HepG2 (cell line): ENCODE measurements at regions not wholly inside any gene's neighbourhood (a gene's known extent, or its start where the extent isn't known, plus 50 kb on each side); places are given as distances from the start of the nearest gene placed in this dataset.

ENCODE experiments used
- ATAC-seq: fragments of 200-7000 bp; cut with Tn5 transposase; 3 replicates; pipeline ENCODE4 v1.9.1; 2020; ENCODE audit warnings: mild to moderate bottlenecking, moderate library complexity
- BruUV-seq: library from RNA; stranded (reverse); fragments of 400-500 nt; replicated peaks from 2 replicates; lab custom pipeline; 2021; lab: Mats Ljungman, UMichigan
- CTCF ChIA-PET: fragments of 300-600 bp; formaldehyde crosslinking; extraction: SDS; loops from one replicate; lab custom pipeline; 2021; ENCODE audit warnings: low total read pairs, inconsistent platforms, low intra/inter-chr PET ratio; lab: Yijun Ruan, JAX
- POLR2A ChIA-PET: fragments of 350-600 bp; sonication (Branson Sonifier 250); formaldehyde crosslinking; loops from one replicate; lab custom pipeline; 2020; ENCODE audit warnings: antibody characterized with exemption, inconsistent platforms; lab: Yijun Ruan, JAX
- DNase-seq: peaks from one replicate; pipeline ENCODE4 v3.0.0-alpha.2; 2015; ENCODE audit warnings: low spot score
- FAIRE-seq: peaks from 3 replicates; lab custom pipeline; 2011; peaks lifted over from hg19 to GRCh38; lab: Jason Lieb, UNC
- H2AFZ ChIP-seq: one replicate; pipeline ENCODE4 v1.6.1; 2011; ENCODE audit warnings: low read length, inconsistent platforms
- H3K27ac ChIP-seq: fragments of 300-600 bp; 3 replicates; pipeline ENCODE4 v1.8.0; 2011; ENCODE audit warnings: mixed run types, mild to moderate bottlenecking, mixed read lengths, low read length, inconsistent platforms; ENCODE audit not compliant: insufficient read depth; ENCODE audit errors: extremely low read length
- H3K27me3 ChIP-seq, 2 experiments: fragments of 200-600 bp in 1 of 2; 2 replicates in 1 of 2; 3 replicates in 1 of 2; pipeline versions ENCODE4 v1.6.0 to v1.8.0; 2011; ENCODE audit warnings: low read length in 2 of 2, mild to moderate bottlenecking in 2 of 2, moderate library complexity in 2 of 2, inconsistent platforms in 1 of 2; ENCODE audit not compliant: insufficient read depth in 2 of 2, control insufficient read depth in 1 of 2
- H3K36me3 ChIP-seq, 2 experiments: fragments of 200-600 bp in 1 of 2; replicated peaks in 1 of 2; 2 replicates in 1 of 2; 3 replicates in 1 of 2; pipeline versions ENCODE4 v1.5.1 to v1.8.0; 2011; ENCODE audit warnings: low read length in 2 of 2, inconsistent platforms in 1 of 2; ENCODE audit not compliant: insufficient read depth in 2 of 2, control insufficient read depth in 1 of 2
- H3K4me1 ChIP-seq: 2 replicates; pipeline ENCODE4 v1.5.1; 2012; ENCODE audit warnings: low read length, inconsistent platforms; ENCODE audit not compliant: insufficient read depth
- H3K4me2 ChIP-seq: 2 replicates; pipeline ENCODE4 v1.6.0; 2011; ENCODE audit warnings: low read depth, low read length, inconsistent platforms
- H3K4me3 ChIP-seq, 3 experiments: fragments of 200-600 bp in 1 of 3; sonication (generic), shearing (Covaris generic) in 1 of 3; replicated peaks in 1 of 3; 2 replicates each; pipeline ENCODE4 v1.5.1; 2011 to 2016; ENCODE audit warnings: low read length in 3 of 3, inconsistent platforms in 2 of 3, low read depth in 2 of 3, mild to moderate bottlenecking in 2 of 3, control low read depth in 1 of 3, mixed read lengths in 1 of 3; ENCODE audit not compliant: insufficient read depth in 1 of 3
- H3K79me2 ChIP-seq: one replicate; pipeline ENCODE4 v1.6.1; 2011; ENCODE audit warnings: low read length, inconsistent platforms; ENCODE audit not compliant: insufficient read depth
- H3K9ac ChIP-seq: 2 replicates; pipeline ENCODE4 v1.6.0; 2011; ENCODE audit warnings: mild to moderate bottlenecking, low read depth, low read length, inconsistent platforms; ENCODE audit not compliant: insufficient read depth
- H3K9me3 ChIP-seq: 2 replicates; pipeline ENCODE4 v1.5.1; 2012; ENCODE audit warnings: mild to moderate bottlenecking, low read length
- H4K20me1 ChIP-seq: 2 replicates; pipeline ENCODE4 v1.6.0; 2011; ENCODE audit warnings: inconsistent platforms, mild to moderate bottlenecking, low read length, moderate library complexity; ENCODE audit not compliant: insufficient read depth
- AHR ChIP-seq: IDR thresholded peaks from 2 replicates; pipeline ENCODE4 v1.6.1; 2018; ENCODE audit warnings: missing genetic modification reagents, missing compliant biosample characterization
- DPF2 ChIP-seq: sonication (generic); formaldehyde crosslinking; IDR thresholded peaks from 2 replicates; pipeline ENCODE4 v1.4.0; 2020; ENCODE audit warnings: mild to moderate bottlenecking, low read depth, missing genetic modification reagents, borderline replicate concordance
- SPEN ChIP-seq: sonication (generic); formaldehyde crosslinking; IDR thresholded peaks from 2 replicates; pipeline ENCODE4 v1.5.1; 2020; ENCODE audit warnings: low read depth, mild to moderate bottlenecking, missing genetic modification reagents
- TEAD3 ChIP-seq: optimal IDR thresholded peaks from 2 replicates; pipeline ENCODE3; 2016; ENCODE audit warnings: borderline replicate concordance
- TERF1 ChIP-seq: sonication (generic); formaldehyde crosslinking; IDR thresholded peaks from 2 replicates; pipeline ENCODE4 v1.8.0; 2022; ENCODE audit warnings: mild to moderate bottlenecking, missing genetic modification reagents, moderate library complexity
- ZBTB4 ChIP-seq: sonication (generic); formaldehyde crosslinking; IDR thresholded peaks from 2 replicates; pipeline ENCODE4 v1.4.0; 2020; ENCODE audit warnings: missing genetic modification reagents, mild to moderate bottlenecking, borderline replicate concordance
- ZNF629 ChIP-seq: sonication (generic); formaldehyde crosslinking; conservative IDR thresholded peaks from 2 replicates; pipeline ENCODE4 v1.5.0; 2020; ENCODE audit warnings: missing genetic modification reagents
- ZSCAN12 ChIP-seq: sonication (generic); formaldehyde crosslinking; IDR thresholded peaks from 2 replicates; pipeline ENCODE4 v1.9.0; 2021; ENCODE audit warnings: mild to moderate bottlenecking, missing genetic modification reagents
- WGBS: methylation state at CpG from one replicate; pipeline ENCODE4 v1.1.6; 2017; ENCODE audit warnings: low lambda C conversion rate; 5-methylcytosine and 5-hydroxymethylcytosine counted together
- in situ Hi-C: cut with HindIII; loops from 2 replicates; pipeline ENCODE4 v1.10.0; 2017; ENCODE audit warnings: low pct_unique_long_range_greater_than_20kb; ENCODE audit not compliant: extremely low pct_ligation_motif_present
- intact Hi-C: fragments of 100-400 bp; cut with micrococcal nuclease; formaldehyde crosslinking; loops from one replicate; pipeline ENCODE4 v1.10.0; 2022; ENCODE audit not compliant: unreplicated experiment

GRCh38 chr12:89890161-89890560 is 181.5 kb upstream of the ATP2B1 start:
- H3K79me2 ChIP-seq, result no peaks in the 10 kb centered on the region
- ATAC-seq, result no peak
- no peaks in the 10 kb centered on the region for H3K4me1 ChIP-seq
- CTCF ChIA-PET, result no interaction called here
- no peaks in the 10 kb centered on the region for H3K36me3 ChIP-seq
- no peak overlapping the region for H3K4me2 ChIP-seq
- no peak overlapping the region for H3K9ac ChIP-seq
- POLR2A ChIA-PET, result no interaction called here
- in situ Hi-C loops, result no loop called here
- no peak overlapping the region for H3K27ac ChIP-seq
- no peaks in the 10 kb centered on the region for H4K20me1 ChIP-seq
- WGBS, result 0% methylated on average over 2 of the region's 2 CpGs
- TF ChIP-seq TEAD3, result no peak
- TF ChIP-seq DPF2 (CRISPR knock-in tag), result no peak
- TF ChIP-seq TERF1 (CRISPR knock-in tag), result no peak
- TF ChIP-seq ZSCAN12 (CRISPR knock-in tag), result no peak
- no peak for TF ChIP-seq ZNF629 (CRISPR knock-in tag)
- no peak for TF ChIP-seq ZBTB4 (CRISPR knock-in tag)
- no peak for TF ChIP-seq SPEN (CRISPR knock-in tag)
- no peak for TF ChIP-seq AHR (CRISPR knock-in tag)
- TF ChIP-seq, all 625 proteins: peak for 0
- no TSS peak for BruUV-seq
- no peaks in the 10 kb centered on the region for H3K9me3 ChIP-seq
- H2AFZ ChIP-seq, result no peak overlapping the region
- intact Hi-C loops, result no loop called here
- H3K27me3 ChIP-seq, result no peaks in the 10 kb centered on the region
- no peak for FAIRE-seq
- DNase-seq, result no peak
- H3K4me3 ChIP-seq, result no peak overlapping the region
